ENCODE measurements at regions not wholly inside any gene's neighbourhood (a gene's known extent, or its start where the extent isn't known, plus 50 kb on each side); places are given as distances from the start of the nearest gene placed in this dataset.

DNA sequence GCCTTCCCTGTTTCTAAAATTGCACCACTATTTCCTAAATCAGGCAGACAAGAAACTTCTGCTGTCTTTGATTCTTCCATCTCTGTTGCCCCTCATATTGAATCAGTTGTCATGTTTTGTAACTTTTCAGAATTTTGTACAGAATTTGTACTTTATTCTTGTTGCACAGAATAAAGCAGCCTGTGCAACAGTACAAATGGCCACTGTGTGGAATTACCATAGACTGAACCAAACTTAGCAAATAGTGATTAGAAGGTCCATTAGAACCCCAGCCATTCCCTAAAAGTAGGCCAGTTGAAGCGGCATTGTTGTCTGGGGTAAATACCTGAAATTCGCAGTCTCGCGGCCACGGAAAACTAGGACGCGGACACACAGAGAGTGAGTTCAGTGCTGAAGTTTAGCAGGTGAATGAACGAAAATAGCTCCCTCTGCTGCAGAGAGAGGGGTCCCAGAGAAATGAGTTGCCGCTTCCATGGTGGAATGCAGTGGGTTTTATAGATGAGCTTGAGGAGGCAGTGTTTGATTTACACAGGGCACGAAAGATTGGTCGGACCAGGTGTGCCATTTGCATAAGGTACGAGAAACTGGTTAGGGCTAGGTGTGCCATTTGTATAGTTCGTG lies 71.8 kb downstream of the C4orf33 start:
- DNase-seq: no peak

DNA sequence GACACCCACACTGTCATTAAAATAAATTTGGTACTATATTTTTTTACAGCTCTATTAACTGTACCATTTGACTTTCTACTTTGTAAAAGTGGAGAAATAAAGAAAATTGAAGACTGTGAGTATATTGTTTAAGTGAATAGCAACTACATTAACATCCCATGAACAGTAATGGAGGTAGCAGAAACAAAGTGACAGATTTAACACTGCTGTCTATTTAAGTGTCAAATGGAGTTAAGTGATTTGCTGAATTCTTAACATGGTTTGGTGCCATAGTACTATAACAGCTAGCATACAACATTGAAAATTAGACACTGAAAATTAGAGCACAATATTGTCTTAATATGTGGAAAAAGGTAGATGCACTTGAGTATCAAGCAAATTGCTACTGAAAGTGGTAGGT lies 76.2 kb downstream of the C4orf33 start:
- DNase-seq: no peak

GRCh38 chr4:129176864-129177263 lies 80.9 kb downstream of the C4orf33 start:
- no peak for DNase-seq

- no peak for DNase-seq
Measured at GRCh38 chr4:129179276-129179675, 83.3 kb downstream of the C4orf33 start.

DNA sequence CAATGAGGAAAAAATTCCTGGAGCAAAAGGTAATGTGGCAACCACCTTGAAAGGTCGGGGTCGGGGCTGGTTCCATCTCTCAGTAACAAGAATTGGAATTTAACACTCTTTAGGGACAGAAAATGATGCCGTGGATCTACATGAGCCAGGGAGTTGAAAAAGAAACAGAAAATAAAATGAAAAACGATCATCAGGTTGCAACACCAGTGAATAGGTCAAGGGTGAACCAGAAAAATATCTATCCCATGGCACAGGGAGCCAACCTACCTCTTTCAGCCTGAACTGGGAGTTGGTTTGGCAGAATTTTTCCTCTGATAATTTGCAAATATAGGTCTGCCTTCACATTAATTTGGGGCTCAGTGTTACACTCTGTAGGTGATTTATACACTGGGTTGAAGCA lies 93.7 kb downstream of the C4orf33 start:
- DNase-seq: no peak

DNA sequence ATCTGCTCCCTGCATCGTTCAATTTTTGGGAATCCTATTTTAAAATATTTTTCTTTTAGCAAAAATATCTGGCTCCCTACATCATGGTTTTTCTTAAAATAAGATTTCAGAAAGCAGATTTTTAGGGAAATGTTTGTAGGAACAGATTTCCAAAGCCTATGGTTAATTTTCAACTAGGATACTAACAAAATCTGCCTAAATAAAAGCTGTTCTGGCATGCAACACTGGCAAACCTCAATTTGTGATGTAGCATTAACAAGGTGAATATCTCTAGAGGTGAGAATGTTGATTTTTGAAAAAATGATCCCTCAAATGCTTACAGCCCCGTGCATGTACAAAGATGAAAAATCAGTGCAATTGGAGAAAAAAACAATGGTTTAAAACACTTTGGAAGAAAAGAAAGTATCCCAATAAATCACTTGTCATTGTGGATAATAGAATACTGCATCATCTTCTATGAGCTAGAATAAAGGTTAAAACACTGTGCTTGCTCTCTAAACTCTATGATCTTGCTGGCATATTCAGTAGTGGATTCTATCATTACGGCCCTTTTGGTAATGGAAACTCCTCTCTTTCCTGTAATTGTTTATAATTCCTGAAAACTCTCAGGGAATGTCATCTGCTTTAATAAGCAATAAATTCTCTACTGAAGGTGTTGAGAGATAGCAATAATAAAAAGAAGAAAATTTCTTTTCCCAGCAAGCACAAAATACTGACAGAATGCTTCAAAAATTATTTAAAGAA lies 97.6 kb downstream of the C4orf33 start:
- no peak for DNase-seq

- DNase-seq: no peak
Measured at GRCh38 chr4:129208481-129208880, 112.5 kb downstream of the C4orf33 start.

DNA sequence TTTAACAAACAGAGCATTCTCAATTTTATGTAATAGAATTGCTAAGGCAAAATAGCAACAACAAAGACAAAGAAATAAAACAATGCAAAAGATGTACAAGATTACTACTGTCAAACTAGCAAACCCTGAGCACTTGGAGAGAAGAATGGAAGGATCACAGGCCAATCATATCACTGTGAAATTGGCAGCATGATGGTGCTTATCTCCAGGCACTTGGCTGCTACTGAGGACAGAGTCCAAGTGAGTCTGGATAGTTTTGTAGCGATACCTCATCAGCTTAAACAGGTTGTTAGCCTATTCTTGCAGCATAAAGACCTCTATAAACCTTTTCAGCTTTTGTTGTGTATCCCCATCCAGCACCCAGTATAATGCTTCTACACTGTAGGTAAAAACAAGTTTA lies 117.7 kb downstream of the C4orf33 start:
- DNase-seq: no peak

DNA sequence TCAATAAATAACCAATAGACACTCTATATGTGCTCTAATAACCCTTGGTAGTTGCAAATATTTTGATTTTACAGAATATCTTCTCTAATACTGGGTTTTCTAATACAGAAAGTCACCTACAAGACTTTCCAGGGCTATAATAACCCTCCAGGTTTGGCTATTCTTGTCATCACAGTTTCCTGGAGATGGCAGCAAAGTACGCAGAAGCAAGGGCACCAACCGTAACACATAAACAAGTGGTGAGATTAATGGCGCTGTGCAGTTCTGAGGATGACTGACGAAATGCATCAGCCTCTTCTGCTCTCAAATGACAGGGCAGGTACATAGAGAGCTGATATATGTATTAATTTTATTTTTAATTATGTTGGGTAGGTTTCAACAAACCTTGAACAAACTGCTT lies 122.4 kb downstream of the C4orf33 start:
- no peak for DNase-seq

DNA sequence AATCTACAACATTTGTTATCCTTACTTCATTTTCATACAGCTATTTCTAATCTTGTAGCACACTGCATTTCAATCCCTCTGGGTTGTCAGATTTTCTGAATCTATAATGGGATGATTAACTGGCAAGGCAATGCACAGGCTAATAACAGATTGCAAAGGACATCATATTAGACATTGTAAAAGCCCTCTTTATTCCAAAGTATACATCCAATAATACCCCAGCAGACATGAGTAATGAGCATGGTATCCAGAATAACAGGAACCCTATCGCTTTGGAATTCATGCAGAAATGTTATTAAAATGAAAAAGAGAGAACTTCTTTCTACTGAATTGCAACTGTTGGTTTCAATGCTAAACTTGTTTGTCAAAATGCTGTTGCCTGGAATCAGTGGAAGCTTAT lies 122.9 kb downstream of the C4orf33 start:
- DNase-seq: no peak

- DNase-seq: no peak
Measured at GRCh38 chr4:129220254-129220653, 124.3 kb downstream of the C4orf33 start.

- no peak for DNase-seq
Measured at GRCh38 chr4:129223945-129224344, 128.0 kb downstream of the C4orf33 start.

DNA sequence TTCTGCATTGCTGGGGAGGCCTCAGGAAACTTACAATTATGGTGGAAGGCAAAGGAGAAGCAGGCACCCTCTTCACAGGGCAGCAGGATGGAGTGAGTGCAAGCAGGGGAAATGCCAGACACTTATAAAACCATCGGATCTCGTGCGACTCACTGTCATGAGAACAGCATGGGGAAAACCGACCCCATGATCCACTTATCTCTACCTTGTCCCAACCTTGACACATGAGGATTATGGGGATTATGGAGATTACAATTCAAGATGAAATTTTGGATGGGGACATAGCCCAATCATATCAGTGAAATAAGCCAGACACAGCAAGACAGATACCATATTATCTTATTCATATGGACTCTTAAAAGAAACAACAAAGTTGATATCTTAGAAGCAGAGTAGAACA lies 134.9 kb downstream of the C4orf33 start:
- DNase-seq: no peak

DNA sequence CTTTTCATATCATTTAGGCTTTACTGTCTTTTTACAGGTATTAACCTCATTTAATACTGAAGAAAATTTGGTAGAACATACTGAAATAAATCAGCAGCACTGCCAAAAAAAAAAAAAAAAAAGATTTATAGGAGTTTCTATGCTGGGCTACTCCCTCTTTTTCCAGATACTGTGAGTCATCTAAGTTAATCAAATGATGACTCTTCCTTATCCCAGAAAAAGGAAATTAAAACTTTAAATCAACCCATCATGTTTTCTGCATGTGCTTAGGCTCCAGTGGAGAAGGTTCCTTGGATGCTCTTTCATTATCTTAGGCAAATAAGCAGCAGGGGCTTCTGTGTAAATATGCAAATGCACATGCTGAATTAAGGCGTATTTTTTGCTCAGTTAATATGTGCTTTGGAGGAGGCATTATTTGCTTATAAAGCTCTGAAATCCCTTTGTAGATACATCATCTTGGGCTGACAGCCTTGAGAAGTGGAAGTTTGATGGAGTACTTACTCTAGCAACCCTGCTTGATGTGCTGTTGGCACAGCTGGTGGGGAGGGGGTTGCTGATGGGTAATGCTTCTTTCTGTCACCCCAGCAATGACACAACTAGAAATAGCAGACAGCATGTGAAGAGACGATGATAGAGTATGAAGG lies 136.1 kb downstream of the C4orf33 start:
- DNase-seq: no peak

GRCh38 chr4:129232589-129233337 lies 136.8 kb downstream of the C4orf33 start:
- no peak for DNase-seq

DNA sequence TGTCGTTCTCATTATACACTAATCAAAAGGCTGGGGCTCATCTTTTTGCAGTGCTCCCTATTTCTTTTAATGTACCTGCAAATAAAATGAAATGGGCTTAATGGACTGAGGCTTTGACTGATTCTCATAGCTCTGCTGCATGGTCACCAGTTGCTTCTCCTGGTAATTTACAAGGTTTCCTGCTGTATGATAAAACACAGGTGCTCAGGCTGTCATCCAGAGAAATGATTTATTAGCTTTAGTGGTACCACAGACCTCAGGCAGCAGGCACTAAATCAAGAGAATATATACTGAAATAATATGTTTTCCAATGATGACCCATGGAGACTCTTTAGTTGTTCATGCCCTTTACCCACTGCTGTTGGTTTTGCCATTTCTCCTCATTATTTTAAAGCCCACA lies 137.7 kb downstream of the C4orf33 start:
- DNase-seq: no peak

DNA sequence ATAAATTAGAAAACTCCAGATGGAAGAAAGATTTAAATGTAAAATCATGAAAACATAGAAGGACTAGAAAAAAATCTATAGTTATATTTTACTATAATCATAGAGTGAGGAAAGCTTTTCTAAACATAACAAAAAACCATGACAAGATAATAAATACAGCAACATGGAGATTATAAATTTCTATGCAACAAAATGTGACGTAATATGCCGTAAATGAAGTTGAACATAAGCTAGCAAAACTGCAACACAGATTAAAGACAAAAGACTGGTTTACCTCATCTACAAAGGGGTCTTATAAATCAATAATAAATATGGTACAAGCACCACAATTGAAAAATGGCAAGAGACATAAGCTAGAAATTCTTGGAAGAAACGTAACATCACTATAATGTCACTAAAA lies 140.4 kb downstream of the C4orf33 start:
- DNase-seq: no peak

GRCh38 chr4:129239088-129239487 lies 143.1 kb downstream of the C4orf33 start:
- no peak for DNase-seq

DNA sequence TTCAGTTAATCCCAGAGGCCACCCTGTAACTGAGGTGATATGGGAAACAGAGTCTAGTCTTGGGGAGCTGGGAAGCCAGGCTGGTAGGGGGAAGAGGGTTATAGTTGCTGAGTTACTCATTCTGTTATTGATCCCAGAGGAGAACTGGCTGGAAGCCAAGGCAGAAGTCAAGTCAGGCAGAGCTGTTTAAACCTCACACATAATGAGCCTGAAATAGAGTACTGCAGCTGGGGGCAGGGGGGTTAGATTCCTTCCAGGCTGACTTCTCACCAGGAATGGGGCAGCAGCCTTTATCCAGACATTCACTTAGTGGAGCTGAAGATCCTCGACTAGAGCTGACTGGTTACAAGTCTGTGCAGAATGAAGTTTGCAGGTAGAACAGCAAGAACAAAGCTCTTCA lies 144.9 kb downstream of the C4orf33 start:
- DNase-seq: no peak

- DNase-seq: no peak
Measured at GRCh38 chr4:129246145-129246544, 150.2 kb downstream of the C4orf33 start.

DNA sequence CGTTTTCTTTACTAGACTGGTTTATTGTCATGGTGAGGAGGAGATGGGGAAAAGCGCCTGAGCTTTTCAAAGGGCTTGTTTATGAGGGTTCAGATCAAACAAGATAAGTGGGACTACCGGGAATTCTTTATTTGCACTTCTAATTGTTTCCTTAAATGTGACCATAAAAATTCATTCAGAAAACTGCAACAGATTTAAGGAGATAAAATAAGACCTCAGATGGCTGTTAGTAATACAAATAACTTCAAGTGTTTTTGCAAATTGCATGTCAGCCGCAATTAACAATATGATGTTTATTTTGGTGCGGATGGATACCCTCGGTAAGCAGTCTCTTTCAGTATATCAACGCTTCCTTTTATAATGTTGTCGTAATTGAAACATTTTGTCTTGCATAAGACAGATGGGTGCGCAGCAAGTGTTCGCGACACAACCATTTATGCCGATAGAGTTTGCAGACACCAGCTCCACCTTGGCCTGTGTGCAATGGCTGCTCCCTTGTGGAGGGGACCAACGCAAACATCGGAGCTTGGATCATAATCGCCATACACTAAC lies 151.0 kb downstream of the C4orf33 start:
- no peak for DNase-seq

DNA sequence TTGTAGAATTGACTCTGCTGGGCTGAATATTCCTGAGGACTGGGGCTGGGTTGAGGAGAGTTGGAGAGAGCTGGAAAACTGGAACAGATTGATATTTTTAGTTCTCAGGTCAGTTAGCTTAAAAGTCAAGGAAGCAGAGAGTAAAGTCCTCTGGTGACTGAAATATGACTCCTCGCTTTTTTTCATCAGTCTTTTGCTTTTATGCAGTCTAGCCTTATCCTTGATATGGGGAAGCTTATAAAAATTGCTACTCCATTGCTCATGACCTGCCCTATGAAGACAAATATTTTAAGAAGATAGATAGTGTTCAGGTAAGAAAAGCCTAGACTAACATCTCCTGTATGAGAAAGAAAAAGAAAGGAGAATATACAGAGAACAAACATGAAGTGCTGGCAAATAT lies 152.7 kb downstream of the C4orf33 start:
- DNase-seq: no peak

- DNase-seq: no peak
Measured at GRCh38 chr4:129254126-129254525, 158.2 kb downstream of the C4orf33 start.

Data from activated CD4-positive, alpha-beta T cell treated with anti-CD3 and anti-CD28 coated beads, Interleukin-2, amount 50 U/mL, for 16 hours (primary cell).